Endothelial cell (in vitro differentiated cells): ENCODE measurements at regions not wholly inside any gene's neighbourhood (a gene's known extent, or its start where the extent isn't known, plus 50 kb on each side); places are given as distances from the start of the nearest gene placed in this dataset.

ENCODE experiments used
- DNase-seq: peaks from one replicate; pipeline ENCODE4 v3.0.0; 2021; ENCODE audit warnings: low spot score
- H3K27ac Mint-ChIP-seq: one replicate; pipeline ENCODE4 v1.8.0; 2021; ENCODE audit warnings: mixed read lengths, inconsistent platforms; ENCODE audit not compliant: unreplicated experiment
- H3K27me3 Mint-ChIP-seq: one replicate; pipeline ENCODE4 v1.8.0; 2021; ENCODE audit warnings: mild to moderate bottlenecking, moderate library complexity, mixed read lengths, inconsistent platforms; ENCODE audit not compliant: unreplicated experiment
- H3K36me3 Mint-ChIP-seq: one replicate; pipeline ENCODE4 v1.8.0; 2021; ENCODE audit warnings: mild to moderate bottlenecking, low read depth, mixed read lengths, inconsistent platforms; ENCODE audit not compliant: unreplicated experiment
- H3K4me1 Mint-ChIP-seq: one replicate; pipeline ENCODE4 v1.8.0; 2021; ENCODE audit warnings: mild to moderate bottlenecking, mixed read lengths, inconsistent platforms; ENCODE audit not compliant: unreplicated experiment
- H3K4me3 Mint-ChIP-seq: one replicate; pipeline ENCODE4 v1.8.0; 2021; ENCODE audit warnings: mild to moderate bottlenecking, mixed read lengths, inconsistent platforms; ENCODE audit not compliant: unreplicated experiment
- H3K9me3 Mint-ChIP-seq: one replicate; pipeline ENCODE4 v1.8.0; 2021; ENCODE audit warnings: mixed read lengths, inconsistent platforms; ENCODE audit not compliant: unreplicated experiment
- TF ChIP-seq, protein P1 (sequence below): fragments of 200-600 bp; sonication (generic); IDR thresholded peaks from one replicate; pipeline ENCODE4 v1.5.0; 2021; ENCODE audit warnings: antibody characterized with exemption; ENCODE audit not compliant: unreplicated experiment

DNA sequence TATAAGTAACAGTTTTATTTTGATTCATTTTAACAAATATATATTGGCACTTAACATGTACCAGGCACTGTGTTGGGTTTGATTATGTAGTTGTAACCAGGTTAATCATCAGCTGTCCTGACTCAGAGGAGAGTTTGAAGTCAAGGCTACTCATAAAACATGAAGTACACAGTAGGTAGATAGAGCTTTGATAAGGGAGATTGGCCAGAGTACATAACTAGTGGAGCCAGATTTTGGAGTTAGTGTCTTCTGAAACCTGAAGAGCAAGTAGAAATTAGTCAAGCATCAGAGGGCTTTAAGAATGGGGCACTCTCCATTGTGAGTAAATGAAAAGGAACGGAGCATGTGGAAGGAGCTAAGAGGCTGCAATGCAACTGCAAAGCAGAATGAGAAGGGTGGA lies 333.9 kb downstream of the RFC3 start:
- H3K27ac Mint-ChIP-seq: no peak overlapping the region

DNA sequence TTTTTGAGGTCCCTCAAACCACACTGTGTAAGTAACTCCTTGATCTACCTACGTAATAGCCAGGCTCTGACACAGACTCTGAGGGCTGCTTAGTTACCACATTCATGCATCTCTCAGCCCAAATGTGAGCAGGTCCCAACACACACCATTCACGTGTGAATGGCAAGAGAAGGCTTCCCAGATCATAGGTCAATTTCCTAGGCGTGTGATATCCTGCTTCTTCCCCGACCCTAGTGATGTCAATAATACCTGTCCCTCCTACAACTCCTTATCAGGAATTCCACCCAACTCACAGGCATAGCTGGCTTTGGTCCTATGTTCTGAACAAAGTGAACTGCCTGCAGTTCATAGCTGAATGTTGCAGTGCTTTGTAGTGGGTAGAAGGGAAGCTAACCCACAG lies 334.5 kb downstream of the RFC3 start:
- Mint-ChIP-seq H3K27ac (no peak overlapping the region), H3K9me3 (no peaks in the 10 kb centered on the region), H3K4me3 (no peak overlapping the region), H3K4me1 (peaks cover 5% of the 10 kb centered on the region), H3K36me3 (no peaks in the 10 kb centered on the region), H3K27me3 (no peaks in the 10 kb centered on the region)
- TF ChIP-seq, protein P1, sequence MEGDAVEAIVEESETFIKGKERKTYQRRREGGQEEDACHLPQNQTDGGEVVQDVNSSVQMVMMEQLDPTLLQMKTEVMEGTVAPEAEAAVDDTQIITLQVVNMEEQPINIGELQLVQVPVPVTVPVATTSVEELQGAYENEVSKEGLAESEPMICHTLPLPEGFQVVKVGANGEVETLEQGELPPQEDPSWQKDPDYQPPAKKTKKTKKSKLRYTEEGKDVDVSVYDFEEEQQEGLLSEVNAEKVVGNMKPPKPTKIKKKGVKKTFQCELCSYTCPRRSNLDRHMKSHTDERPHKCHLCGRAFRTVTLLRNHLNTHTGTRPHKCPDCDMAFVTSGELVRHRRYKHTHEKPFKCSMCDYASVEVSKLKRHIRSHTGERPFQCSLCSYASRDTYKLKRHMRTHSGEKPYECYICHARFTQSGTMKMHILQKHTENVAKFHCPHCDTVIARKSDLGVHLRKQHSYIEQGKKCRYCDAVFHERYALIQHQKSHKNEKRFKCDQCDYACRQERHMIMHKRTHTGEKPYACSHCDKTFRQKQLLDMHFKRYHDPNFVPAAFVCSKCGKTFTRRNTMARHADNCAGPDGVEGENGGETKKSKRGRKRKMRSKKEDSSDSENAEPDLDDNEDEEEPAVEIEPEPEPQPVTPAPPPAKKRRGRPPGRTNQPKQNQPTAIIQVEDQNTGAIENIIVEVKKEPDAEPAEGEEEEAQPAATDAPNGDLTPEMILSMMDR: no peak
- DNase-seq: no peak

More for the DNA sequence above, 333.9 kb downstream of the RFC3 start:
- DNase-seq: no peak
- H3K4me1 Mint-ChIP-seq: peaks cover 5% of the 10 kb centered on the region
- no peak overlapping the region for H3K4me3 Mint-ChIP-seq
- no peaks in the 10 kb centered on the region for H3K36me3 Mint-ChIP-seq
- H3K27me3 Mint-ChIP-seq: no peaks in the 10 kb centered on the region
- H3K9me3 Mint-ChIP-seq: no peaks in the 10 kb centered on the region
- TF ChIP-seq, protein P1: no peak

DNA sequence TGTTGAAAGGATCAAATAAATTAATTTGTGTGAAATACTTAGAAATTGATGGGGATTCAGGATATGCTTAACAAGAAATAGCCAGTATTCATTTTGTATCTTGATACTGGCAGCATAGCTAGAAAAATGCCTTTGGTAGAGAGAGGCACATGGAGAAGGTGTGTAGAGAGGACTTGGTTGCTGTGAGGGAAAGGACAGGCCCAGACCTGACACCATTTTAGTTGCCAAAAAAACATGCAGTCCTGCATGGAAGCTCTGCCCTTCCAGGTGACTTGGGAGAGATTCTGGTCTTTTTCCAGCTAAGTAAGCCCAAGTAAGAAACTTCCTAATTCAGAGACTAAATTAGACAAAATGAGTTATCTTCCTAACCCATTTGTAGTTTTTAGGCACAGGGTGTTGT lies 335.0 kb downstream of the RFC3 start:
- Mint-ChIP-seq H3K9me3 (no peaks in the 10 kb centered on the region), H3K4me1 (peaks cover 5% of the 10 kb centered on the region), H3K27me3 (no peaks in the 10 kb centered on the region), H3K4me3 (no peak overlapping the region), H3K36me3 (no peaks in the 10 kb centered on the region), H3K27ac (no peak overlapping the region)
- DNase-seq: no peak
- TF ChIP-seq, protein P1: no peak

DNA sequence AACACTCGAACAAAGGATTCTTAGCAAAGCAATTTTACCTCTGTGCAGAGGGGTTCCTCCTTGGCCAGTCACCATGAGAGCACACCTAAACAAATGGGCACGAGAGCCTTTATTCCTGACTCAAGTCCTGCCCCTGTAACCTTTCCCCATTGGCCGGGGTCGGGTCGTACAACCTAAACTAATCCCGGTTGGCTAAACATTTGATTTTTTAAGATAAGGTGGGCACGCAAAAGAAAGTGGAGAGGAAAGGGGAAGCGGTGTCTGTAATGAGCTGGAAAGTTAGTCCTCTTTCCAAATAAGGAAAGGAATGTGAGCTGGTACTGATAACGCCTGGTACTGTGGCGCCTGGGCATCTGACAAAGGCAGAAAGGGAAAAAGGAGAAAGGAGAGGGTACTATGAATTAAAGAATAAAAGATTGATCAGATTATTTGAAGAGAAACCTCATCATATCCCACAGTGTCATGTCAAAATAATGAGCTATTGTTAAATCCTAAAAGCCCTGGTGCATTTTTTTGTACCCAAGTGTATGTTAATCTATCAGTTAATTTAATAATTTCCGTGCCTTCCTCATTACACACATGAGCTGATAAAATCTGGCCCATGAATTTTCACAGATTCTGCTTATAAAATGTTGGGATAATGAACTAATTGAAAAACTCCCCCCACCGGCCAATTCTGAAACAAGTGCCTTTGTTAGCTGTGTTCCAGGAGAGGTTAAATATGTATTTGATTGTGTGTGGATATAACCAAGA lies 335.7 kb downstream of the RFC3 start:
- DNase-seq: no peak
- H3K27me3 Mint-ChIP-seq: no peaks in the 10 kb centered on the region
- H3K4me3 Mint-ChIP-seq: no peak overlapping the region
- no peak overlapping the region for H3K27ac Mint-ChIP-seq
- TF ChIP-seq, protein P1: no peak
- no peaks in the 10 kb centered on the region for H3K9me3 Mint-ChIP-seq
- no peaks in the 10 kb centered on the region for H3K36me3 Mint-ChIP-seq
- H3K4me1 Mint-ChIP-seq: peaks cover 5% of the 10 kb centered on the region

DNA sequence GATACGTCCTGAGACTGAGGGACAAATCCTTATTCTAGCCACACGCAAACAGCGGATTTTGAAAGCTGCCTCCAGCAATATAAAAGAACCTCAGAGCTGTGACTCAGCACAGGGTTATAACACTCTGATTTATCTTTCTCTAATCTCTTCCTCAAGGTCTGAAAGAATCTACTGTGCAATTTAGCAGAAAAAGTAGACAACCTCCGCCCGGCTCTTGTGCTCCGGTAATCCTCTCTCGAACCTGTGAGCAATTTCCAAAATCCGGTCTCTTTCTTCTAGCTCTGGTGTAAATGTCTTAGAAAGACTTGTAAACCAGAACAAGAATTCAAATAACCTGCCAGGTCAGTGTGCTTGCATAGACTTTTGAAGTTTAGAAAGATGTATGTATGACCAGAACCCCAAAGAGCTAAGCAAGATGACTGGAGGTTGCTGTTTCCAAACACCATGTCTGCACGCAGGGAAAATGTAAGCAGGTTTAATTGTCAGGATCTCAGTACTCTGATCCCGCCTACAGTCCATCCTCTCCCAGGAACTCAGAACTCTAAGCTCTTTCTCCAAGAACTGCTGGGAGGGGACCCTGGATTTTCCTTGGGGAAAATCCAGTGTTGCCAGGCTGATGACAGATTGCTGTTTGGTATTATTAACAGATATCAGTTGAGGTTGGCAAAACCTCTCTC lies 338.1 kb downstream of the RFC3 start:
- Mint-ChIP-seq H3K9me3 (no peaks in the 10 kb centered on the region), H3K4me3 (no peak overlapping the region), H3K4me1 (peaks cover 5% of the 10 kb centered on the region), H3K36me3 (no peaks in the 10 kb centered on the region), H3K27ac (no peak overlapping the region), H3K27me3 (no peaks in the 10 kb centered on the region)
- no peak for DNase-seq
- TF ChIP-seq, protein P1: no peak
